ENCODE measurements at regions not wholly inside any gene's neighbourhood (a gene's known extent, or its start where the extent isn't known, plus 50 kb on each side); places are given as distances from the start of the nearest gene placed in this dataset.

GRCh38 chr9:108316066-108316465, 539.7 kb downstream of the ACTL7B start:
- TF ChIP-seq, protein P1, sequence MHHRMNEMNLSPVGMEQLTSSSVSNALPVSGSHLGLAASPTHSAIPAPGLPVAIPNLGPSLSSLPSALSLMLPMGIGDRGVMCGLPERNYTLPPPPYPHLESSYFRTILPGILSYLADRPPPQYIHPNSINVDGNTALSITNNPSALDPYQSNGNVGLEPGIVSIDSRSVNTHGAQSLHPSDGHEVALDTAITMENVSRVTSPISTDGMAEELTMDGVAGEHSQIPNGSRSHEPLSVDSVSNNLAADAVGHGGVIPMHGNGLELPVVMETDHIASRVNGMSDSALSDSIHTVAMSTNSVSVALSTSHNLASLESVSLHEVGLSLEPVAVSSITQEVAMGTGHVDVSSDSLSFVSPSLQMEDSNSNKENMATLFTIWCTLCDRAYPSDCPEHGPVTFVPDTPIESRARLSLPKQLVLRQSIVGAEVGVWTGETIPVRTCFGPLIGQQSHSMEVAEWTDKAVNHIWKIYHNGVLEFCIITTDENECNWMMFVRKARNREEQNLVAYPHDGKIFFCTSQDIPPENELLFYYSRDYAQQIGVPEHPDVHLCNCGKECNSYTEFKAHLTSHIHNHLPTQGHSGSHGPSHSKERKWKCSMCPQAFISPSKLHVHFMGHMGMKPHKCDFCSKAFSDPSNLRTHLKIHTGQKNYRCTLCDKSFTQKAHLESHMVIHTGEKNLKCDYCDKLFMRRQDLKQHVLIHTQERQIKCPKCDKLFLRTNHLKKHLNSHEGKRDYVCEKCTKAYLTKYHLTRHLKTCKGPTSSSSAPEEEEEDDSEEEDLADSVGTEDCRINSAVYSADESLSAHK (CRISPR knock-in tag; IDR thresholded peaks at IDR 0.05; ENCODE audit: borderline replicate concordance): no peak
- no peak for TF ChIP-seq CTCF (CRISPR knock-in tag; IDR thresholded peaks at IDR 0.05)
- no peak for TF ChIP-seq ZBTB49 (CRISPR knock-in tag; IDR thresholded peaks at IDR 0.05; ENCODE audit: borderline replicate concordance)
- no peak for TF ChIP-seq ZSCAN29 (CRISPR knock-in tag; conservative IDR thresholded peaks at IDR 0.05)
- TF ChIP-seq CBX2 (IDR thresholded peaks at IDR 0.05; ENCODE audit: low read depth, low read length): no peak
- TF ChIP-seq CBX2 (CRISPR knock-in tag; IDR thresholded peaks at IDR 0.05; ENCODE audit: low read depth): no peak
- TF ChIP-seq POLR2G (IDR thresholded peaks at IDR 0.05; ENCODE audit: low read depth, low read length): no peak
- TF ChIP-seq, protein P2, sequence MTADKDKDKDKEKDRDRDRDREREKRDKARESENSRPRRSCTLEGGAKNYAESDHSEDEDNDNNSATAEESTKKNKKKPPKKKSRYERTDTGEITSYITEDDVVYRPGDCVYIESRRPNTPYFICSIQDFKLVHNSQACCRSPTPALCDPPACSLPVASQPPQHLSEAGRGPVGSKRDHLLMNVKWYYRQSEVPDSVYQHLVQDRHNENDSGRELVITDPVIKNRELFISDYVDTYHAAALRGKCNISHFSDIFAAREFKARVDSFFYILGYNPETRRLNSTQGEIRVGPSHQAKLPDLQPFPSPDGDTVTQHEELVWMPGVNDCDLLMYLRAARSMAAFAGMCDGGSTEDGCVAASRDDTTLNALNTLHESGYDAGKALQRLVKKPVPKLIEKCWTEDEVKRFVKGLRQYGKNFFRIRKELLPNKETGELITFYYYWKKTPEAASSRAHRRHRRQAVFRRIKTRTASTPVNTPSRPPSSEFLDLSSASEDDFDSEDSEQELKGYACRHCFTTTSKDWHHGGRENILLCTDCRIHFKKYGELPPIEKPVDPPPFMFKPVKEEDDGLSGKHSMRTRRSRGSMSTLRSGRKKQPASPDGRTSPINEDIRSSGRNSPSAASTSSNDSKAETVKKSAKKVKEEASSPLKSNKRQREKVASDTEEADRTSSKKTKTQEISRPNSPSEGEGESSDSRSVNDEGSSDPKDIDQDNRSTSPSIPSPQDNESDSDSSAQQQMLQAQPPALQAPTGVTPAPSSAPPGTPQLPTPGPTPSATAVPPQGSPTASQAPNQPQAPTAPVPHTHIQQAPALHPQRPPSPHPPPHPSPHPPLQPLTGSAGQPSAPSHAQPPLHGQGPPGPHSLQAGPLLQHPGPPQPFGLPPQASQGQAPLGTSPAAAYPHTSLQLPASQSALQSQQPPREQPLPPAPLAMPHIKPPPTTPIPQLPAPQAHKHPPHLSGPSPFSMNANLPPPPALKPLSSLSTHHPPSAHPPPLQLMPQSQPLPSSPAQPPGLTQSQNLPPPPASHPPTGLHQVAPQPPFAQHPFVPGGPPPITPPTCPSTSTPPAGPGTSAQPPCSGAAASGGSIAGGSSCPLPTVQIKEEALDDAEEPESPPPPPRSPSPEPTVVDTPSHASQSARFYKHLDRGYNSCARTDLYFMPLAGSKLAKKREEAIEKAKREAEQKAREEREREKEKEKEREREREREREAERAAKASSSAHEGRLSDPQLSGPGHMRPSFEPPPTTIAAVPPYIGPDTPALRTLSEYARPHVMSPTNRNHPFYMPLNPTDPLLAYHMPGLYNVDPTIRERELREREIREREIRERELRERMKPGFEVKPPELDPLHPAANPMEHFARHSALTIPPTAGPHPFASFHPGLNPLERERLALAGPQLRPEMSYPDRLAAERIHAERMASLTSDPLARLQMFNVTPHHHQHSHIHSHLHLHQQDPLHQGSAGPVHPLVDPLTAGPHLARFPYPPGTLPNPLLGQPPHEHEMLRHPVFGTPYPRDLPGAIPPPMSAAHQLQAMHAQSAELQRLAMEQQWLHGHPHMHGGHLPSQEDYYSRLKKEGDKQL (CRISPR knock-in tag; IDR thresholded peaks at IDR 0.05; ENCODE audit: low read depth): no peak
- TF ChIP-seq RELA (CRISPR knock-in tag; IDR thresholded peaks at IDR 0.05): no peak
- no peak for TF ChIP-seq RAD21 (CRISPR knock-in tag; IDR thresholded peaks at IDR 0.05)
- TF ChIP-seq ASH2L (IDR thresholded peaks at IDR 0.05; ENCODE audit: insufficient read length, low read depth, low read length): no peak
- TF ChIP-seq, protein P3, sequence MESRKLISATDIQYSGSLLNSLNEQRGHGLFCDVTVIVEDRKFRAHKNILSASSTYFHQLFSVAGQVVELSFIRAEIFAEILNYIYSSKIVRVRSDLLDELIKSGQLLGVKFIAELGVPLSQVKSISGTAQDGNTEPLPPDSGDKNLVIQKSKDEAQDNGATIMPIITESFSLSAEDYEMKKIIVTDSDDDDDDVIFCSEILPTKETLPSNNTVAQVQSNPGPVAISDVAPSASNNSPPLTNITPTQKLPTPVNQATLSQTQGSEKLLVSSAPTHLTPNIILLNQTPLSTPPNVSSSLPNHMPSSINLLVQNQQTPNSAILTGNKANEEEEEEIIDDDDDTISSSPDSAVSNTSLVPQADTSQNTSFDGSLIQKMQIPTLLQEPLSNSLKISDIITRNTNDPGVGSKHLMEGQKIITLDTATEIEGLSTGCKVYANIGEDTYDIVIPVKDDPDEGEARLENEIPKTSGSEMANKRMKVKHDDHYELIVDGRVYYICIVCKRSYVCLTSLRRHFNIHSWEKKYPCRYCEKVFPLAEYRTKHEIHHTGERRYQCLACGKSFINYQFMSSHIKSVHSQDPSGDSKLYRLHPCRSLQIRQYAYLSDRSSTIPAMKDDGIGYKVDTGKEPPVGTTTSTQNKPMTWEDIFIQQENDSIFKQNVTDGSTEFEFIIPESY (CRISPR knock-in tag; IDR thresholded peaks at IDR 0.05): no peak
- TF ChIP-seq RFXAP (CRISPR knock-in tag; IDR thresholded peaks at IDR 0.05; ENCODE audit: borderline replicate concordance): no peak
- TF ChIP-seq YY1 (IDR thresholded peaks at IDR 0.05; ENCODE audit: insufficient read depth, insufficient replicate concordance, low read depth, low read length): no peak
- TF ChIP-seq ZNF354B (CRISPR knock-in tag; IDR thresholded peaks at IDR 0.05): no peak

Data from HepG2 (cell line).